ENCODE measurements at regions not wholly inside any gene's neighbourhood (a gene's known extent, or its start where the extent isn't known, plus 50 kb on each side); places are given as distances from the start of the nearest gene placed in this dataset.

DNA sequence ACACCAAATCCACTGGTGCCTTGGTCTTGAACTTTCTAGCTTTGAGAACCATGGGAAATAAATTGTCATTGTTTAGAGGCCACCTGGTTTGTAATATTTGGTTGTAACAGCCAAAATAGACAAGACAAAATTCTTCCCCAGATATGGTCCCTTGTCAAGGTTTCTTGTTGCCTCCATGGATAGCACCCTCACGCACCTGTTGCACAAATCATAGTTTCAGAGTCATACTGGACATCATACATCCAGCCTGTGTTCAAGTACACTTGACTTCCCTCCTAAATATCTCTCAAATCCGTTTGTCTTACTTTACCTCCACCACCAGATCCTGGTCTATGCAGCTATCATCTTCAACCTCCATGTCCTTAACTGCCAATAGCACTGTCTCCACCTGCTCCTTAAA lies 256.7 kb upstream of the IGFBP3 start:
- WGBS, 4 donors, result 94 to 99% (median 96%) methylated on average over 2 of the region's 2 CpGs
- no peak overlapping the region for H3K4me3 ChIP-seq
- no peaks in the 10 kb centered on the region for H3K36me3 ChIP-seq
- H3K27ac ChIP-seq, result no peak overlapping the region
- TF ChIP-seq, protein P1, sequence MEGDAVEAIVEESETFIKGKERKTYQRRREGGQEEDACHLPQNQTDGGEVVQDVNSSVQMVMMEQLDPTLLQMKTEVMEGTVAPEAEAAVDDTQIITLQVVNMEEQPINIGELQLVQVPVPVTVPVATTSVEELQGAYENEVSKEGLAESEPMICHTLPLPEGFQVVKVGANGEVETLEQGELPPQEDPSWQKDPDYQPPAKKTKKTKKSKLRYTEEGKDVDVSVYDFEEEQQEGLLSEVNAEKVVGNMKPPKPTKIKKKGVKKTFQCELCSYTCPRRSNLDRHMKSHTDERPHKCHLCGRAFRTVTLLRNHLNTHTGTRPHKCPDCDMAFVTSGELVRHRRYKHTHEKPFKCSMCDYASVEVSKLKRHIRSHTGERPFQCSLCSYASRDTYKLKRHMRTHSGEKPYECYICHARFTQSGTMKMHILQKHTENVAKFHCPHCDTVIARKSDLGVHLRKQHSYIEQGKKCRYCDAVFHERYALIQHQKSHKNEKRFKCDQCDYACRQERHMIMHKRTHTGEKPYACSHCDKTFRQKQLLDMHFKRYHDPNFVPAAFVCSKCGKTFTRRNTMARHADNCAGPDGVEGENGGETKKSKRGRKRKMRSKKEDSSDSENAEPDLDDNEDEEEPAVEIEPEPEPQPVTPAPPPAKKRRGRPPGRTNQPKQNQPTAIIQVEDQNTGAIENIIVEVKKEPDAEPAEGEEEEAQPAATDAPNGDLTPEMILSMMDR (IDR thresholded peaks at IDR 0.05), result no peak
- TF ChIP-seq POLR2A (IDR thresholded peaks at IDR 0.05), result no peak
- no peak for ATAC-seq
- H3K9me3 ChIP-seq, result peaks cover 0 to 6% (median 0%) of the 10 kb centered on the region in 12 donors
- intact Hi-C loops (cut with DNase I), result no loop called here
- H3K4me1 ChIP-seq, result peaks cover 0 to 24% (median 4%) of the 10 kb centered on the region in 12 donors
- DNase-seq, result no peak
- no peaks in the 10 kb centered on the region for H3K27me3 ChIP-seq

DNA sequence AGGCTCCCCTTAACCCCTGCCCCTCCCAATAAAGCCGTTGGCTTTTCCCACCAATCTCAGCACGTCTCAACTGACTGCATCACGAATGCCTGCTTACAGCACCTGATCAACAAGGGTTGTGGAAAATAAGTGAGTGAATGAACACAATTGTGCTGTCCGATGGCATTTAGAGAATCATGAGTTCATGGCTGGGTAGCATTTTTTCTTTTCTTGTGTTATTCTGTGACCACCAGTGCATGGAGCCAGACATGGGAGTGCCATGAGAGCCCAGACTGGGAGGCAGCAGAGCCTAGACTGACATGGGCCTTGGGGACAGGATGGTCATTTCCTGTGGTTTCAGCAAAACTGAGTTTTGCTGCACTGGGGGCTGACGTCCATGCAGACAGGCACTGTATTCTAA lies 254.1 kb upstream of the IGFBP3 start:
- ATAC-seq, result no peak

DNA sequence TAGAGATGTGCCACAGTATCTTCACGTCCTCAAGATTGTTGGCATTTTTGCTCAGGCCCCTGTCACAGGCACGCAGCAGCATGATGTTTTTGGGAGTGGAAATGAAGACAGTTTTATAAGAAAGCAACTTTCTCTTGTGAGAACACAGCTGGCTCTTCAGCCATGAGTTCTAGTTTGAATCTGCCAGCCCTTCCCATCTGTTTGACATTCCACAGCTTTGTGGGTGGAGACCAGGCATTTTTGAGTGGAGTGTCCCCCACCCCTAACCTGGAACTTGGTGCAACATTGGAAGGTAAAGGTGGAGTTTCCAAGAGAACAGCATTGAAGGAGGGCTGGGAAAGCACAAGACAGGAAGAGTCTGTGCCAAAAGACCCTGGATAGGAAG lies 253.1 kb upstream of the IGFBP3 start:
- DNase-seq (no peak), ATAC-seq (peak in 2 of 4 donors; percentile 23 to 43)
- H3K36me3 ChIP-seq, result no peaks in the 10 kb centered on the region
- no peaks in the 10 kb centered on the region for H3K27me3 ChIP-seq
- TF ChIP-seq, protein P1 (IDR thresholded peaks at IDR 0.05), result no peak
- TF ChIP-seq POLR2A (IDR thresholded peaks at IDR 0.05), result no peak
- 37 to 57% (median 43%) methylated on average over 2 of the region's 2 CpGs for WGBS, 4 donors
- H3K9me3 ChIP-seq, result no peaks in the 10 kb centered on the region
- H3K27ac ChIP-seq, result peak overlapping the region in 8 of 12 donors; percentile 17 to 63 (median 54)
- peaks cover 0 to 24% (median 4%) of the 10 kb centered on the region in 12 donors for H3K4me1 ChIP-seq
- H3K4me3 ChIP-seq, result no peak overlapping the region
- intact Hi-C loops (cut with DNase I), result no loop called here

More for the DNA sequence above, 254.1 kb upstream of the IGFBP3 start:
- TF ChIP-seq, protein P1 (IDR thresholded peaks at IDR 0.05), result no peak
- no peak for TF ChIP-seq POLR2A (IDR thresholded peaks at IDR 0.05)
- peaks cover 0 to 24% (median 4%) of the 10 kb centered on the region in 12 donors for H3K4me1 ChIP-seq
- no peaks in the 10 kb centered on the region for H3K36me3 ChIP-seq
- no peaks in the 10 kb centered on the region for H3K27me3 ChIP-seq
- intact Hi-C loops (cut with DNase I), result no loop called here
- H3K4me3 ChIP-seq, result no peak overlapping the region
- DNase-seq, result no peak
- H3K27ac ChIP-seq, result no peak overlapping the region
- H3K9me3 ChIP-seq, result no peaks in the 10 kb centered on the region
- 69 to 84% (median 75%) methylated on average over 5 of the region's 5 CpGs for WGBS, 4 donors

DNA sequence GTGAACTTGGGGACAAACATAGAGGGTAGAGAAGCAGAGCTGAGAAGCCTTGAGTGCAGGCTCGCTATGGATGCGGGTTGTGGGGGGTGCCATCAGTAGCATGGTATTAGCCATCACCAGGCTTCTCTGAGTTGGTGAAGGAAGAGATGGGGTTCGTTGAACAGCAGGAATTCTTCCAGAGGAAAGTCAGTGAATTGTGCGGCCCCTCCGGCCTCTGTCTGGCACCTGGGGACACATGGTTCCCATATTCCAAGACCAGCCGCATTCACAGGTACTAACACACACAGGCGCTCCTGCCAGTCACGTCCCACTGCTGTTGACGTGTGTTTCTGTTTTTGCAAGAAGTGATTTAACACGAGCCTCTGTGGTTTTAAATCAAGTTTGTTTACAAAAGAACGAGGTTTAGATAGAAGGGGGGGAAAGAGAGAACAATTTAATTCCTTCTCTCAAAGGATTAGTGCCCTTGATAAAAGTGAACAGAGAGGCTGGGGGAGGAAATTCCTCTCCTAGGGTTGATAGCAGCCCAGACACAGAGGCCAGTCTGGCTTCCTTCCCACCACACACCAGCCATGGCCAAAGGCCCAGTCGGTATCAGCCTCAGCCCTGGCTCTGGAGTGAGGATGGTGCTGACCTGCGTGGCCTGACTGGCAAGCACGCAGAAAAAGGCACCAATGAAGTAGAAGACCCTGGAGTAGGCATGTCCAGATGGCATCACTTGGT lies 252.6 kb upstream of the IGFBP3 start:
- WGBS, 4 donors, result 41 to 50% (median 44%) methylated on average over 14 of the region's 14 CpGs
- TF ChIP-seq POLR2A (IDR thresholded peaks at IDR 0.05), result no peak
- TF ChIP-seq, protein P1 (IDR thresholded peaks at IDR 0.05), result no peak
- peak; percentile 56 to 80 (median 61) for DNase-seq
- Histone ChIP-seq H3K9me3 (no peaks in the 10 kb centered on the region), H3K27ac (peak overlapping the region in 8 of 12 donors; percentile 17 to 63 (median 54)), H3K27me3 (no peaks in the 10 kb centered on the region), H3K4me1 (peaks cover 0 to 24% (median 4%) of the 10 kb centered on the region in 12 donors), H3K36me3 (no peaks in the 10 kb centered on the region), H3K4me3 (no peak overlapping the region)
- intact Hi-C loops (cut with DNase I), result no loop called here
- ATAC-seq, result peak; percentile 93 to 97 (median 95)

All from heart left ventricle (tissue), 16 donors.